ENCODE measurements at regions not wholly inside any gene's neighbourhood (a gene's known extent, or its start where the extent isn't known, plus 50 kb on each side); places are given as distances from the start of the nearest gene placed in this dataset.
A peak's percentile ranks its signal among the peaks of the same experiment; 100 is the strongest.

DNA sequence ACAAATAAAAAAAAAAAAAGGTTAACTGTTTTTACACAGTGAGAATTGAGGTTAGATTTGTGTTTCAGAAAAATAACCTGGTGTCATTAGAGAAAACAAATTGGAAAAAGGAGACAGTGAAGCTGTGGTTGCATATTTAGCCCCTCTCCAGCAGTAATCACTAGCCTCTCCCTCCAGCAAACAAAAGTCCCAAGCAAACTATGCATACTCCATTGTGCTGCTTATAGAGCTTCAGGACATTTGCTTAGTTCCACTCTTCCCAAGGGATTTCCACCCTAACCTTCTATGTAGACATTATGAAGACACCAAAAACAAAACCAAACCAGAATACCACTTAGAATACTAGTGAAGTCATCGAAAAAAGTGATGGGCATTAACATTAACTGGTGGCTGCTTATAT, 534.2 kb upstream of the CDH2 start:
- H3K4me1 ChIP-seq (ENCODE audit: insufficient read depth, low read length) = no peaks in the 10 kb centered on the region
- Mint-ChIP-seq H3K27me3 (no peaks in the 10 kb centered on the region), H3K4me1 (no peaks in the 10 kb centered on the region), H3K9me3 (peaks cover 2 to 20% (median 6%) of the 10 kb centered on the region in 5 donors), H3K4me3 (no peak overlapping the region), H3K27ac (no peak overlapping the region), H3K36me3 (peaks cover 0 to 10% (median 0%) of the 10 kb centered on the region in 3 donors)
- H3K9me3 ChIP-seq (ENCODE audit: low read length) = no peaks in the 10 kb centered on the region
- no peak for DNase-seq
- H3K27me3 ChIP-seq (ENCODE audit: insufficient read depth, low read length, poor library complexity, severe bottlenecking) = no peaks in the 10 kb centered on the region
- H3K36me3 ChIP-seq (ENCODE audit: insufficient read depth, low read length) = no peaks in the 10 kb centered on the region
- CTCF ChIA-PET = no interaction called here
- POLR2A ChIA-PET = no interaction called here
- no peak overlapping the region for H3K27ac ChIP-seq (ENCODE audit: low read depth, low read length)
- no peak overlapping the region for H3K4me3 ChIP-seq (ENCODE audit: low read length)

- CTCF ChIA-PET = no interaction called here
- POLR2A ChIA-PET = no interaction called here
- H3K4me3 Mint-ChIP-seq = no peak overlapping the region
- no peaks in the 10 kb centered on the region for H3K36me3 ChIP-seq (ENCODE audit: insufficient read depth, low read length)
- no peak overlapping the region for H3K27ac ChIP-seq (ENCODE audit: low read depth, low read length)
- no peaks in the 10 kb centered on the region for H3K27me3 ChIP-seq (ENCODE audit: insufficient read depth, low read length, poor library complexity, severe bottlenecking)
- DNase-seq = no peak
- H3K4me1 Mint-ChIP-seq = no peaks in the 10 kb centered on the region
- no peaks in the 10 kb centered on the region for H3K36me3 Mint-ChIP-seq
- H3K9me3 ChIP-seq (ENCODE audit: low read length) = no peaks in the 10 kb centered on the region
- no peaks in the 10 kb centered on the region for H3K4me1 ChIP-seq (ENCODE audit: insufficient read depth, low read length)
- no peak overlapping the region for H3K27ac Mint-ChIP-seq
- peaks cover 0 to 12% (median 8%) of the 10 kb centered on the region in 5 donors for H3K9me3 Mint-ChIP-seq
- no peaks in the 10 kb centered on the region for H3K27me3 Mint-ChIP-seq
- no peak overlapping the region for H3K4me3 ChIP-seq (ENCODE audit: low read length)
Observed at GRCh38 chr18:28707006-28707405, 530.1 kb upstream of the CDH2 start.

- Mint-ChIP-seq H3K4me3 (no peak overlapping the region), H3K27me3 (no peaks in the 10 kb centered on the region), H3K9me3 (peaks cover 0 to 12% (median 9%) of the 10 kb centered on the region in 5 donors), H3K36me3 (no peaks in the 10 kb centered on the region), H3K4me1 (no peaks in the 10 kb centered on the region), H3K27ac (no peak overlapping the region)
- H3K9me3 ChIP-seq (ENCODE audit: low read length) = no peaks in the 10 kb centered on the region
- ChIA-PET CTCF (no interaction called here), POLR2A (no interaction called here)
- no peak for DNase-seq
- H3K36me3 ChIP-seq (ENCODE audit: insufficient read depth, low read length) = no peaks in the 10 kb centered on the region
- no peaks in the 10 kb centered on the region for H3K4me1 ChIP-seq (ENCODE audit: insufficient read depth, low read length)
- H3K4me3 ChIP-seq (ENCODE audit: low read length) = no peak overlapping the region
- H3K27ac ChIP-seq (ENCODE audit: low read depth, low read length) = no peak overlapping the region
- H3K27me3 ChIP-seq (ENCODE audit: insufficient read depth, low read length, poor library complexity, severe bottlenecking) = no peaks in the 10 kb centered on the region
Observed at GRCh38 chr18:28706397-28706796, 529.5 kb upstream of the CDH2 start.

DNA sequence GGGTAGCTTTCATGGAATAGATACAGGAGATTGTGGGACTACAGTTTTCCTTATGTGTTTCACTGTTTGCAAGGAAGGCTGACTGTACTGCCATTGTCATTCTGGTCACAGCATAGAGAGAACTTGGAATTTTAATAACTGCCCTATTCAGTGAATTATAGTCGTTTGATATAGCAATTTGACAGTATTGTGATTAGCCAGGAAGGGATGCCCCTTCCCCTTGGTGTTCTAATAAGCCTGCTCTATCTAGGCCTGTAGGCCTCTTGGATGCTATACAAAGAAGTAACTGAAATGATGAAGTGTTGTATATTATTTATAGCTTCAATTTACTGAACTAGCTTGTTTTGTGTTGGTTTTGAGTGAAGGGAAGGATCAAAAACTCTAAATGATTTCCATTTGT, 528.6 kb upstream of the CDH2 start:
- H3K9me3 ChIP-seq (ENCODE audit: low read length) = no peaks in the 10 kb centered on the region
- CTCF ChIA-PET = no interaction called here
- Mint-ChIP-seq H3K36me3 (no peaks in the 10 kb centered on the region), H3K4me1 (no peaks in the 10 kb centered on the region), H3K9me3 (peaks cover under 1 to 16% (median 7%) of the 10 kb centered on the region in 5 donors), H3K27ac (no peak overlapping the region), H3K4me3 (no peak overlapping the region), H3K27me3 (no peaks in the 10 kb centered on the region)
- no peaks in the 10 kb centered on the region for H3K36me3 ChIP-seq (ENCODE audit: insufficient read depth, low read length)
- no peaks in the 10 kb centered on the region for H3K4me1 ChIP-seq (ENCODE audit: insufficient read depth, low read length)
- POLR2A ChIA-PET = no interaction called here
- H3K27ac ChIP-seq (ENCODE audit: low read depth, low read length) = no peak overlapping the region
- no peak for DNase-seq
- H3K27me3 ChIP-seq (ENCODE audit: insufficient read depth, low read length, poor library complexity, severe bottlenecking) = no peaks in the 10 kb centered on the region
- H3K4me3 ChIP-seq (ENCODE audit: low read length) = no peak overlapping the region

DNA sequence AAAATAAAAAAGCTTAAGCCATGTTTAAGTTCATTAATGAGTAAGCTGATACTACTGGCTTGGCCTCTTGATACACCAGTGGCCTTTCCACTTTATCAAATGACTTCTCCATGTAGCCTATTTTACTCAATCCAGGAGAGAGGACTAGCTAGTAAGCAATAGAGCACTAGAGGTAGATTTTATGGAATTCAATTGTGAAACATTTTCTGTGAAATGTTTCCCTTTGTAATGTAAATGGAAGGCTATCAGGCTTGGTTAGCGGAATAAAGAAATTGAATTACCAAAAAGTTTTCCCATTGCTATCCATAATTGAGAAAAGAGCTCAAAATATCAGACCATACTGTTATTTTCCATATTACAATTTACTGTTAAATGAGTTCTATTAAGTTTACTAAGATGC, 515.4 kb upstream of the CDH2 start:
- no peaks in the 10 kb centered on the region for H3K4me1 Mint-ChIP-seq
- Histone ChIP-seq H3K36me3 (ENCODE audit: insufficient read depth, low read length) (no peaks in the 10 kb centered on the region), H3K4me1 (ENCODE audit: insufficient read depth, low read length) (no peaks in the 10 kb centered on the region), H3K4me3 (ENCODE audit: low read length) (no peak overlapping the region), H3K9me3 (ENCODE audit: low read length) (no peaks in the 10 kb centered on the region), H3K27me3 (ENCODE audit: insufficient read depth, low read length, poor library complexity, severe bottlenecking) (no peaks in the 10 kb centered on the region), H3K27ac (ENCODE audit: low read depth, low read length) (no peak overlapping the region)
- H3K36me3 Mint-ChIP-seq = no peaks in the 10 kb centered on the region
- CTCF ChIA-PET = no interaction called here
- H3K4me3 Mint-ChIP-seq = no peak overlapping the region
- H3K9me3 Mint-ChIP-seq = peaks cover 2 to 21% (median 8%) of the 10 kb centered on the region in 5 donors
- POLR2A ChIA-PET = no interaction called here
- H3K27ac Mint-ChIP-seq = no peak overlapping the region
- DNase-seq = no peak
- no peaks in the 10 kb centered on the region for H3K27me3 Mint-ChIP-seq

DNA sequence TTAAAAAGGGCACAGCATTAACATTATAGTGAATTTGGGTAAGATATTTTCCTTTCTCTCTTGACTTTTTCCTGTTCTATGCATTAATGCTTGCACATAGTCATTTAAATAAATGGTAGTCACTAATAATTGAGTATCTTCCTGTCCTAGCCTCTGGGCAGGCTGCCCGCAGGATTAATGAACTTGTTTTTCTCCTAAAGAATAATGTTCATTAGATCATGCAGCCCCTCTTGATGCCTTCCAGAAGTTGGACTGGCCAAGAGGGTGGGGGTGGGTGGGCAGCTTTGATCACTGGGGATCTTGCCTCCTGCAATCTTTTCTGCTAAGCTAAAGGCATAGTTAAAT, 514.5 kb upstream of the CDH2 start:
- Mint-ChIP-seq H3K4me3 (no peak overlapping the region), H3K9me3 (peaks cover 2 to 21% (median 8%) of the 10 kb centered on the region in 5 donors)
- POLR2A ChIA-PET = no interaction called here

GRCh38 chr18:28690836-28691495, 514.0 kb upstream of the CDH2 start:
- H3K4me3 ChIP-seq (ENCODE audit: low read length) = no peak overlapping the region
- H3K27me3 ChIP-seq (ENCODE audit: insufficient read depth, low read length, poor library complexity, severe bottlenecking) = no peaks in the 10 kb centered on the region
- H3K4me1 Mint-ChIP-seq = no peaks in the 10 kb centered on the region
- no peaks in the 10 kb centered on the region for H3K4me1 ChIP-seq (ENCODE audit: insufficient read depth, low read length)
- ChIA-PET POLR2A (no interaction called here), CTCF (no interaction called here)
- H3K36me3 Mint-ChIP-seq = no peaks in the 10 kb centered on the region
- no peaks in the 10 kb centered on the region for H3K9me3 ChIP-seq (ENCODE audit: low read length)
- no peak overlapping the region for H3K27ac ChIP-seq (ENCODE audit: low read depth, low read length)
- no peak for DNase-seq
- peak overlapping the region in 1 of 8 donors; percentile 38 for H3K27ac Mint-ChIP-seq
- H3K9me3 Mint-ChIP-seq = peaks cover 2 to 21% (median 8%) of the 10 kb centered on the region in 5 donors
- no peaks in the 10 kb centered on the region for H3K27me3 Mint-ChIP-seq
- no peaks in the 10 kb centered on the region for H3K36me3 ChIP-seq (ENCODE audit: insufficient read depth, low read length)
- no peak overlapping the region for H3K4me3 Mint-ChIP-seq

More for the DNA sequence above, 514.5 kb upstream of the CDH2 start:
- Mint-ChIP-seq H3K27me3 (no peaks in the 10 kb centered on the region), H3K36me3 (no peaks in the 10 kb centered on the region), H3K4me1 (no peaks in the 10 kb centered on the region), H3K27ac (no peak overlapping the region)
- Histone ChIP-seq H3K27me3 (ENCODE audit: insufficient read depth, low read length, poor library complexity, severe bottlenecking) (no peaks in the 10 kb centered on the region), H3K36me3 (ENCODE audit: insufficient read depth, low read length) (no peaks in the 10 kb centered on the region), H3K9me3 (ENCODE audit: low read length) (no peaks in the 10 kb centered on the region), H3K27ac (ENCODE audit: low read depth, low read length) (no peak overlapping the region), H3K4me3 (ENCODE audit: low read length) (no peak overlapping the region), H3K4me1 (ENCODE audit: insufficient read depth, low read length) (no peaks in the 10 kb centered on the region)
- DNase-seq = no peak
- CTCF ChIA-PET = no interaction called here

DNA sequence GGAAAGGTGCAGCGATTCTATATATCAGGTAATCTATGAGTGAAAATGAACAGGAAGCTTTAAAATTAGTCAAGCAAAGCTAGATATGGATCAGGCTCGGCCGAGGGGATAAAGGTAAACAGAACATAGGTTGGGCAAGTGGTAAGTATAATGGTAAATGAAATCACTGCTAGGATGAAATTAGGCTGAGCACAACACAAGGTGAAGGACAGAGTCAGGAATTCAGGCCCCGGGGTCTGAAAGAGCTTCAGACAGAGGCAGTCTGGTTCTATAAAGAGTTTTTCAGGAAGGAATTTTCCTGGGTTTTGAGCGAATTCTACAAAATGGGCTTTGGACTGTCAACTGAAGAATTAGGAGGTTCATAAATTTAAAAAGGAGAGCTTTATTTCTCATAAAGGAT, 513.2 kb upstream of the CDH2 start:
- Histone ChIP-seq H3K4me1 (ENCODE audit: insufficient read depth, low read length) (no peaks in the 10 kb centered on the region), H3K4me3 (ENCODE audit: low read length) (no peak overlapping the region), H3K36me3 (ENCODE audit: insufficient read depth, low read length) (no peaks in the 10 kb centered on the region), H3K27me3 (ENCODE audit: insufficient read depth, low read length, poor library complexity, severe bottlenecking) (no peaks in the 10 kb centered on the region), H3K9me3 (ENCODE audit: low read length) (no peaks in the 10 kb centered on the region), H3K27ac (ENCODE audit: low read depth, low read length) (no peak overlapping the region)
- DNase-seq = no peak
- ChIA-PET CTCF (no interaction called here), POLR2A (no interaction called here)
- H3K27me3 Mint-ChIP-seq = no peaks in the 10 kb centered on the region
- H3K4me3 Mint-ChIP-seq = no peak overlapping the region
- H3K27ac Mint-ChIP-seq = no peak overlapping the region
- H3K4me1 Mint-ChIP-seq = no peaks in the 10 kb centered on the region
- H3K9me3 Mint-ChIP-seq = peaks cover 2 to 21% (median 5%) of the 10 kb centered on the region in 5 donors
- no peaks in the 10 kb centered on the region for H3K36me3 Mint-ChIP-seq

DNA sequence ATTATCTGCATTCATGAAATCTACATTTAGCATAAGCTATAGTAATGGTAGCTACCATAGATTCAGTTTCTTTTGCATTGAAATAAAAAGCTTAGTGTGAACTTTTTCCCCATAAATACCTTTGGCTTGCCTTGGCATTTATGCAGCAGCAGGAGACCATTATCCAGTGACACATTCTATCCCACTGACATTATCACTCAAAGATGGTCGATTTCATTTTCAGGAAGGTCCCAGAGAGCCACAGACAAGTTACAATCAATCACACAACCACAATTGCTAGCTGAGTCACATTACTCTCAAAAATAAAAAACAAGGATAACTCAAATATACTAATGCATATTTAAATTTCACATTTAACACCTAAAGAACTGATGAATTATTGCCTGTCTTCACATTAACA, 512.7 kb upstream of the CDH2 start:
- peaks cover 2 to 21% (median 6%) of the 10 kb centered on the region in 5 donors for H3K9me3 Mint-ChIP-seq
- ChIA-PET CTCF (no interaction called here), POLR2A (no interaction called here)

More for the DNA sequence above, 512.7 kb upstream of the CDH2 start:
- H3K27me3 ChIP-seq (ENCODE audit: insufficient read depth, low read length, poor library complexity, severe bottlenecking) = no peaks in the 10 kb centered on the region
- H3K27ac Mint-ChIP-seq = no peak overlapping the region
- H3K36me3 ChIP-seq (ENCODE audit: insufficient read depth, low read length) = no peaks in the 10 kb centered on the region
- H3K4me3 Mint-ChIP-seq = no peak overlapping the region
- DNase-seq = no peak
- H3K4me1 Mint-ChIP-seq = no peaks in the 10 kb centered on the region
- H3K27ac ChIP-seq (ENCODE audit: low read depth, low read length) = no peak overlapping the region
- H3K4me3 ChIP-seq (ENCODE audit: low read length) = no peak overlapping the region
- no peaks in the 10 kb centered on the region for H3K27me3 Mint-ChIP-seq
- no peaks in the 10 kb centered on the region for H3K9me3 ChIP-seq (ENCODE audit: low read length)
- H3K36me3 Mint-ChIP-seq = no peaks in the 10 kb centered on the region
- H3K4me1 ChIP-seq (ENCODE audit: insufficient read depth, low read length) = no peaks in the 10 kb centered on the region

All from CD8-positive, alpha-beta memory T cell (primary cell).